K562 (cell line): ENCODE measurements at regions not wholly inside any gene's neighbourhood (a gene's known extent, or its start where the extent isn't known, plus 50 kb on each side); places are given as distances from the start of the nearest gene placed in this dataset.

Experiments
- BRCA1 ChIP-seq, 2 experiments: fragments of 450-650 bp in 1 of 2; sonication (generic) in 1 of 2; formaldehyde crosslinking in 1 of 2; IDR thresholded peaks; 2 replicates each; pipeline versions ENCODE4 v1.5.0 to v1.6.1; 2017 to 2020; ENCODE audit warnings: mild to moderate bottlenecking in 1 of 2, missing genetic modification reagents in 1 of 2
- CTCF ChIP-seq, 3 experiments: IDR thresholded peaks in 2 of 3; conservative IDR thresholded peaks in 1 of 3; 2 replicates each; pipeline ENCODE4 v1.5.1; 2011 to 2012; ENCODE audit warnings: low read length in 3 of 3, mild to moderate bottlenecking in 3 of 3, control low read depth in 2 of 3, improper control_type of control experiment in 1 of 3, inconsistent platforms in 1 of 3, low read depth in 1 of 3, mixed read lengths in 1 of 3, moderate library complexity in 1 of 3; ENCODE audit not compliant: insufficient read depth in 2 of 3
- CUX1 ChIP-seq: fragments of 200-800 bp; sonication (Bioruptor generic); IDR thresholded peaks from 2 replicates; pipeline ENCODE4 v1.6.1; 2016; ENCODE audit warnings: missing genetic modification characterization, missing compliant biosample characterization
- EGR1 ChIP-seq: fragments of 450-650 bp; conservative IDR thresholded peaks from 2 replicates; pipeline ENCODE4 v1.6.1; 2017; ENCODE audit warnings: mild to moderate bottlenecking
- FOXM1 ChIP-seq, 2 experiments: fragments of 450-650 bp in 1 of 2; sonication (generic) in 1 of 2; formaldehyde crosslinking in 1 of 2; IDR thresholded peaks; 2 replicates each; pipeline versions ENCODE4 v1.6.1 to v1.9.0; 2017 to 2022; ENCODE audit warnings: low read depth in 2 of 2, mild to moderate bottlenecking in 2 of 2, missing genetic modification reagents in 1 of 2, moderate library complexity in 1 of 2
- GABPB1 ChIP-seq: sonication (generic); formaldehyde crosslinking; IDR thresholded peaks from 2 replicates; pipeline ENCODE4 v1.8.0; 2022; ENCODE audit warnings: mild to moderate bottlenecking, missing genetic modification reagents
- MEF2D ChIP-seq: conservative IDR thresholded peaks from 2 replicates; pipeline ENCODE4 v1.6.1; 2016; ENCODE audit warnings: low read depth, missing genetic modification characterization, missing compliant biosample characterization
- PHF20 ChIP-seq: fragments of 450-650 bp; IDR thresholded peaks from 2 replicates; pipeline ENCODE4 v1.6.1; 2018; ENCODE audit not compliant: partially characterized antibody
- RCOR1 ChIP-seq, 2 experiments: IDR thresholded peaks; 2 replicates each; pipeline ENCODE4 v1.6.1; 2012; ENCODE audit warnings: low read depth in 2 of 2, low read length in 2 of 2, borderline replicate concordance in 1 of 2, improper control_type of control experiment in 1 of 2
- THRA ChIP-seq: fragments of 450-650 bp; IDR thresholded peaks from 2 replicates; pipeline ENCODE4 v1.6.1; 2017; ENCODE audit warnings: mild to moderate bottlenecking, moderate library complexity
- ZBTB17 ChIP-seq: fragments of 450-650 bp; formaldehyde crosslinking; IDR thresholded peaks from 2 replicates; pipeline ENCODE4 v1.4.0; 2020; ENCODE audit warnings: mild to moderate bottlenecking

GRCh38 chr4:188554413-188554812 lies 415.2 kb downstream of the TRIML1 start:
- no peak for TF ChIP-seq RCOR1 (IDR thresholded peaks at IDR 0.05; ENCODE audit: borderline replicate concordance in 1 of 2, low read depth in 2 of 2, low read length in 2 of 2)
- no peak for TF ChIP-seq THRA
- no peak for TF ChIP-seq MEF2D
- TF ChIP-seq CTCF (IDR thresholded peaks at IDR 0.05 in 2 of 3, conservative IDR thresholded peaks at IDR 0.05 in 1 of 3; ENCODE audit: insufficient read depth in 2 of 3, low read depth in 1 of 3, low read length in 3 of 3), result no peak
- no peak for TF ChIP-seq EGR1
- TF ChIP-seq ZBTB17 (CRISPR knock-in tag), result no peak
- TF ChIP-seq BRCA1 (IDR thresholded peaks at IDR 0.05), result no peak
- TF ChIP-seq BRCA1 (CRISPR knock-in tag; IDR thresholded peaks at IDR 0.05), result no peak
- no peak for TF ChIP-seq CUX1 (CRISPR knock-in tag)
- TF ChIP-seq PHF20, result no peak
- no peak for TF ChIP-seq GABPB1 (CRISPR knock-in tag)
- TF ChIP-seq FOXM1 (IDR thresholded peaks at IDR 0.05; ENCODE audit: low read depth), result no peak
- no peak for TF ChIP-seq FOXM1 (CRISPR knock-in tag; IDR thresholded peaks at IDR 0.05; ENCODE audit: low read depth)
